ENCODE measurements at regions not wholly inside any gene's neighbourhood (a gene's known extent, or its start where the extent isn't known, plus 50 kb on each side); places are given as distances from the start of the nearest gene placed in this dataset.

DNA sequence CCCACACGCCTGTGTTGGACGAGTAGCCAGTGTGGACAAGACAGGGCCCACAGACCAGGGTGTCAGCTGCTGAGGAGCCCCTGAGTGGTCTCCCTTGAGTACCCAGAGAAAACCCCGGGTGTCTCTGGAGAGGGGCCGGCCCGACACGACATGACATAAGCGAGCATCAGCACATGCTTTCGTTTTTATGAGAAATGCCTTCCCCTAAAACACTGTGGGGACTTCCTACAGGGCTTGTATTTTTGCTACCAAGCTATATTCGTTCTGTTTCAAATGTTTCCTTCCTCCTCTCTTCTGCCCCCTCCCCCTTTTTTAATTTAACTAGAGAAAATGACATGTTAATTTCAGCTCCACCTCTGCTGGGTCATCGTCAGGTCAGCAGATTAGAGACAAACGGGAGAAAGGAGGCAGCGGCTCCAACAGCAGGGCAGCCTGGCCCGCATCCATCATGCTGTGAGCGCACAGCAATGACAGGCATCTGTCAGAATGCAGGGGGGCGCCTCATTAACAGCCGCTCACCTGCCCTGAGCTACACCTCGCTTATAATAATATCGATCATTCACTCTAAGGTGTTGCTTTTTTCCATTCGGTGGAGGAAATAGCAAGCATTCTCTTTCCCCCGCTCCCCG lies 286.2 kb downstream of the ZNF516 start:
- 24 to 29% methylated on average over 5 to 19 of the region's 21 CpGs for WGBS, 2 donors (ENCODE audit: low coverage in 1 of 2)
- no peak for TF ChIP-seq POLR2AphosphoS5 (IDR thresholded peaks at IDR 0.05)
- no peak for TF ChIP-seq EP300 (IDR thresholded peaks at IDR 0.05)
- no peak for TF ChIP-seq POLR2A (IDR thresholded peaks at IDR 0.05)
- TF ChIP-seq, protein P1, sequence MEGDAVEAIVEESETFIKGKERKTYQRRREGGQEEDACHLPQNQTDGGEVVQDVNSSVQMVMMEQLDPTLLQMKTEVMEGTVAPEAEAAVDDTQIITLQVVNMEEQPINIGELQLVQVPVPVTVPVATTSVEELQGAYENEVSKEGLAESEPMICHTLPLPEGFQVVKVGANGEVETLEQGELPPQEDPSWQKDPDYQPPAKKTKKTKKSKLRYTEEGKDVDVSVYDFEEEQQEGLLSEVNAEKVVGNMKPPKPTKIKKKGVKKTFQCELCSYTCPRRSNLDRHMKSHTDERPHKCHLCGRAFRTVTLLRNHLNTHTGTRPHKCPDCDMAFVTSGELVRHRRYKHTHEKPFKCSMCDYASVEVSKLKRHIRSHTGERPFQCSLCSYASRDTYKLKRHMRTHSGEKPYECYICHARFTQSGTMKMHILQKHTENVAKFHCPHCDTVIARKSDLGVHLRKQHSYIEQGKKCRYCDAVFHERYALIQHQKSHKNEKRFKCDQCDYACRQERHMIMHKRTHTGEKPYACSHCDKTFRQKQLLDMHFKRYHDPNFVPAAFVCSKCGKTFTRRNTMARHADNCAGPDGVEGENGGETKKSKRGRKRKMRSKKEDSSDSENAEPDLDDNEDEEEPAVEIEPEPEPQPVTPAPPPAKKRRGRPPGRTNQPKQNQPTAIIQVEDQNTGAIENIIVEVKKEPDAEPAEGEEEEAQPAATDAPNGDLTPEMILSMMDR (IDR thresholded peaks at IDR 0.05) = no peak
- no peak overlapping the region for H3K27ac ChIP-seq
- no peaks in the 10 kb centered on the region for H3K4me1 ChIP-seq
- H3K27me3 ChIP-seq = peaks cover 21% of the 10 kb centered on the region
- H3K36me3 ChIP-seq = no peaks in the 10 kb centered on the region
- H3K4me3 ChIP-seq = peak overlapping the region in 1 of 2 donors; percentile 32
- no peaks in the 10 kb centered on the region for H3K9me3 ChIP-seq
- ATAC-seq = no peak

DNA sequence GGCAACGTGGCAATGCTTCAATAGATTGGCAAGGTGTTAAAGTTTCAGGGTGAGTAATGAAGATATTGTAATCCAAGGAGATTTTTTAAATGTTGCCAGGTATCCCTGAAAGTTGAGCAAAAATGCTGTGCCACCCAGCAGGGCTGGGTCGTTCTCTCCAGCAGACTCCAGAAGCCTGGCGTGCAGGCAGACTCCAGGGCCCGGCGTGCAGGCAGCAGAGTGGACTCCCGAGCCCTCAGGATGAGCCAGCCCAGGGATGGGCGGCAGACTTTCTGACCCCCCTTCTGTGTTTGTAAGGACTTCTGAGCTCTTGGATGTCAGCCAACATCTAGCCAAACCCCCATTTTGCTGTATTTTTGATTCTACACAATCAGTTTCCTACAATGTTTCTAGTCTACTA lies 289.1 kb downstream of the ZNF516 start:
- Histone ChIP-seq H3K27ac (no peak overlapping the region), H3K4me1 (no peaks in the 10 kb centered on the region), H3K27me3 (peaks cover 17% of the 10 kb centered on the region), H3K4me3 (no peak overlapping the region), H3K9me3 (peaks cover 0 to 2% (median 0%) of the 10 kb centered on the region in 3 donors), H3K36me3 (no peaks in the 10 kb centered on the region)
- ATAC-seq = no peak
- TF ChIP-seq EP300 (IDR thresholded peaks at IDR 0.05) (no peak), POLR2A (IDR thresholded peaks at IDR 0.05) (no peak), POLR2AphosphoS5 (IDR thresholded peaks at IDR 0.05) (no peak)
- TF ChIP-seq, protein P1 (IDR thresholded peaks at IDR 0.05) = no peak
- WGBS, 2 donors (ENCODE audit: low coverage in 1 of 2) = 50 to 74% methylated on average over 7 of the region's 7 CpGs

DNA sequence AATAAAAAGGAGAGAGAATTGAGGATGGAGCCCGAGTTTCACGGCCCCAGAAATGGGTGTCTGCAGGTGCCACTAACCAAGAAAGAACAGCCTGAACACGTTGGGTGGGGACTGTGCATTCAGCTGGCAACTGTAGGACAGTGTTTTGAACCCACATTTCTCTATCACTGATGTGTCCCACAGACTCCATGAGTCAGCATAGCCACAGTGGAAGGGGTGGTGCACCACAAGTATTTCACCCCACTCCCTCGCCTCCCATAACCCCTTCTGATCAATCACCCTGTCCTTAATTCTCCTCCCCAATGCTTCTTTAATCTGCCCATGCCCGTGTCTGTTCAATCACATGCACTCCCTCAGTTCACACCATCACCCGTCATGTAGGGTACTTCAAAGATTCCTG lies 291.5 kb downstream of the ZNF516 start:
- whole genome bisulfite sequencing, 2 donors (ENCODE audit: low coverage in 1 of 2) = 73 to 89% methylated on average over 6 of the region's 6 CpGs
- ATAC-seq = no peak
- TF ChIP-seq POLR2A (IDR thresholded peaks at IDR 0.05) = no peak
- no peak for TF ChIP-seq POLR2AphosphoS5 (IDR thresholded peaks at IDR 0.05)
- TF ChIP-seq, protein P1 (IDR thresholded peaks at IDR 0.05) = no peak
- no peak for TF ChIP-seq EP300 (IDR thresholded peaks at IDR 0.05)
- Histone ChIP-seq H3K4me3 (no peak overlapping the region), H3K27me3 (peaks cover 5% of the 10 kb centered on the region), H3K36me3 (no peaks in the 10 kb centered on the region), H3K9me3 (peaks cover 0 to 9% (median 0%) of the 10 kb centered on the region in 3 donors), H3K27ac (no peak overlapping the region), H3K4me1 (no peaks in the 10 kb centered on the region)

DNA sequence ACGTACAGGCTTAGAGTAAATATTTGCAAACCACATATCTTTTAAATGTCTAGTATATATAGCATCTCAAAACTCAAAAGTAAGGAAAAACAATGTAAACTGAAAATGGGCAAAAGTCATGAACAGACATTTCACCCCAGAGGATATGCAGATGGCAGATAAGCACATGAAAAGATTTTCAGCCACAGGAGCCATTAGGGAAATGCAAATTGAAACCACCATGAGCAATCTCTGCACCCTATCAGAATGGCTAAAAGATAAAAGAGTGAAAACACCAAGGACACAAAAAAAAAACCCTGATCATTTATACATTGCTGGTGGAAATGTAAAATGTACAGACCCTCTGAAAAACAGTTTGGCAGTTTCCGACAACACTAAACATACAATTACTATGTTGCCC lies 292.7 kb downstream of the ZNF516 start:
- no peaks in the 10 kb centered on the region for H3K4me1 ChIP-seq
- H3K27ac ChIP-seq = no peak overlapping the region
- peaks cover 0 to 9% (median 0%) of the 10 kb centered on the region in 3 donors for H3K9me3 ChIP-seq
- 81 to 89% methylated on average over 2 of the region's 2 CpGs for WGBS, 2 donors (ENCODE audit: low coverage in 1 of 2)
- H3K36me3 ChIP-seq = no peaks in the 10 kb centered on the region
- no peaks in the 10 kb centered on the region for H3K27me3 ChIP-seq
- no peak for ATAC-seq
- TF ChIP-seq EP300 (IDR thresholded peaks at IDR 0.05) = no peak
- TF ChIP-seq POLR2AphosphoS5 (IDR thresholded peaks at IDR 0.05) = no peak
- TF ChIP-seq, protein P1 (IDR thresholded peaks at IDR 0.05) = no peak
- TF ChIP-seq POLR2A (IDR thresholded peaks at IDR 0.05) = no peak
- H3K4me3 ChIP-seq = no peak overlapping the region

DNA sequence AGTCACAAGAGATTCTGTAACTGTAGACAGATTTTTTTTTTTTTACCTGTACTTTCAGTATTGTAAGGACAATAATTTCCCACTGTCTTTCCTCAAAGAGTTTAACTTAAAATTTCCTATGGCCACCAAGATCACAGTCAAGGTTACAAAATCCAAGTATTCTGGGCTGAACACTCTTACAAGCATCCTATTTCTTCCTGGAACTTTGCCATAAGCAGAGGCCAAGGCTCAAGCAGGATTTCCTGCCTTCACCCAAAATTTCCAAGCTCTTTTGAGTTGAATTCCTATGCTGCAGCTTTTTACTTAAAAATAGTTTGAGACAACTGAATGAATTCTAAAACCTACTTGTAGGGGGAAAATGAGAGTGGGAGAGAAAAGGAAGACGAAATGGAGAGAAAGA lies 299.4 kb downstream of the ZNF516 start:
- ATAC-seq = no peak
- H3K27me3 ChIP-seq = no peaks in the 10 kb centered on the region
- no peak overlapping the region for H3K4me3 ChIP-seq
- H3K4me1 ChIP-seq = no peaks in the 10 kb centered on the region
- WGBS, 2 donors (ENCODE audit: low coverage in 1 of 2) = 27 to 67% methylated on average over 1 of the region's 1 CpG
- TF ChIP-seq EP300 (IDR thresholded peaks at IDR 0.05) (no peak), POLR2A (IDR thresholded peaks at IDR 0.05) (no peak), POLR2AphosphoS5 (IDR thresholded peaks at IDR 0.05) (no peak)
- TF ChIP-seq, protein P1 (IDR thresholded peaks at IDR 0.05) = no peak
- H3K9me3 ChIP-seq = peaks cover 0 to 28% (median 0%) of the 10 kb centered on the region in 3 donors
- H3K27ac ChIP-seq = no peak overlapping the region
- H3K36me3 ChIP-seq = no peaks in the 10 kb centered on the region
